B cell (primary cell): ENCODE measurements at regions not wholly inside any gene's neighbourhood (a gene's known extent, or its start where the extent isn't known, plus 50 kb on each side); places are given as distances from the start of the nearest gene placed in this dataset.

Source experiments
- ATAC-seq: fragments of 200-7000 bp; cut with Tn5 transposase; one replicate; pipeline ENCODE4 v1.10.0; 2021; ENCODE audit warnings: low read depth, mild to moderate bottlenecking, moderate number of reproducible peaks, moderate library complexity
- CTCF ChIA-PET: fragments of 350-600 bp; sonication (Branson Sonifier 250); formaldehyde crosslinking; loops from one replicate; lab custom pipeline; 2021; ENCODE audit warnings: antibody characterized with exemption, inconsistent platforms; lab: Charles Lee
- POLR2A ChIA-PET: fragments of 350-600 bp; sonication (Branson Sonifier 250); formaldehyde crosslinking; loops from one replicate; lab custom pipeline; 2021; ENCODE audit warnings: antibody characterized with exemption; lab: Charles Lee
- DNase-seq: peaks from one replicate; pipeline ENCODE4 v3.0.0; 2013
- H2AFZ ChIP-seq: 2 replicates; pipeline ENCODE4 v1.6.1; 2012; ENCODE audit warnings: mild to moderate bottlenecking, low read depth, low read length; ENCODE audit not compliant: insufficient read depth, poor library complexity, severe bottlenecking
- H3K27ac ChIP-seq, 2 donors: 1 replicate in 1 of 2; 2 replicates in 1 of 2; pipeline ENCODE4 v1.5.1; 2012 to 2013; ENCODE audit warnings: low read length in 2 of 2, mild to moderate bottlenecking in 2 of 2, moderate library complexity in 1 of 2
- H3K27me3 ChIP-seq, 4 experiments: fragments of 200-600 bp in 1 of 4; sonication (generic) in 1 of 4; replicated peaks in 1 of 4; 1 replicate in 2 of 4; 2 replicates in 2 of 4; pipeline versions ENCODE4 v1.6.1 to v1.7.0; 2013 to 2016; ENCODE audit warnings: low read length in 3 of 4, mild to moderate bottlenecking in 2 of 4, mixed read lengths in 1 of 4, moderate library complexity in 1 of 4; ENCODE audit not compliant: insufficient read depth in 4 of 4, control insufficient read depth in 3 of 4; ENCODE audit errors: control extremely low read depth in 1 of 4
- H3K36me3 ChIP-seq, 2 experiments: replicated peaks in 1 of 2; 1 replicate in 1 of 2; 2 replicates in 1 of 2; pipeline versions ENCODE4 v1.6.1 to v1.7.1; 2013; ENCODE audit warnings: low read length in 1 of 2; ENCODE audit not compliant: insufficient read depth in 2 of 2, control insufficient read depth in 1 of 2; ENCODE audit errors: control extremely low read depth in 1 of 2, extremely low read depth in 1 of 2
- H3K4me1 ChIP-seq, 2 donors: fragments of 200-600 bp in 1 of 2; sonication (generic) in 1 of 2; 1 replicate in 1 of 2; 2 replicates in 1 of 2; pipeline versions ENCODE4 v1.5.1 to v1.6.1; 2013 to 2017; ENCODE audit warnings: low read length in 2 of 2; ENCODE audit not compliant: control insufficient read depth in 2 of 2, insufficient read depth in 2 of 2
- H3K4me2 ChIP-seq: replicated peaks from 2 replicates; pipeline ENCODE3; 2012; ENCODE audit warnings: mild to moderate bottlenecking, low read depth, low read length; ENCODE audit not compliant: poor library complexity, severe bottlenecking
- H3K4me3 ChIP-seq, 5 experiments: fragments of 200-600 bp in 1 of 5; sonication (generic) in 1 of 5; 1 replicate in 3 of 5; 2 replicates in 2 of 5; pipeline versions ENCODE4 v1.5.1 to v1.7.0; 2011 to 2016; ENCODE audit warnings: low read length in 4 of 5, mild to moderate bottlenecking in 4 of 5, low read depth in 2 of 5, control low read depth in 1 of 5, moderate library complexity in 1 of 5; ENCODE audit not compliant: insufficient read depth in 1 of 5; ENCODE audit errors: control extremely low read depth in 1 of 5, extremely low read depth in 1 of 5
- H3K79me2 ChIP-seq: fragments of 200-600 bp; sonication (generic); one replicate; pipeline ENCODE4 v1.6.0; 2016; ENCODE audit warnings: low read length; ENCODE audit not compliant: control insufficient read depth, insufficient read depth
- H3K9ac ChIP-seq: fragments of 200-600 bp; sonication (generic); 2 replicates; pipeline ENCODE4 v1.6.1; 2017; ENCODE audit warnings: mild to moderate bottlenecking, low read length, moderate library complexity
- H3K9me3 ChIP-seq, 3 donors: one replicate each; pipeline versions ENCODE4 v1.6.1 to v1.7.1; 2013; ENCODE audit warnings: low read length in 2 of 3; ENCODE audit not compliant: control insufficient read depth in 2 of 3, insufficient read depth in 1 of 3; ENCODE audit errors: control extremely low read depth in 1 of 3
- H4K20me1 ChIP-seq: 2 replicates; pipeline ENCODE4 v1.6.0; 2012; ENCODE audit warnings: mild to moderate bottlenecking, low read length; ENCODE audit not compliant: insufficient read depth, control insufficient read depth, poor library complexity, severe bottlenecking
- H3K27ac Mint-ChIP-seq: one replicate; pipeline ENCODE4 v1.8.0; 2021; ENCODE audit warnings: mixed read lengths
- H3K27me3 Mint-ChIP-seq: one replicate; pipeline ENCODE4 v1.8.0; 2021; ENCODE audit warnings: mixed read lengths
- H3K4me1 Mint-ChIP-seq: one replicate; pipeline ENCODE4 v1.8.0; 2021; ENCODE audit warnings: mixed read lengths
- H3K4me3 Mint-ChIP-seq: one replicate; pipeline ENCODE4 v1.8.0; 2021; ENCODE audit warnings: mixed read lengths
- H3K9me3 Mint-ChIP-seq: one replicate; pipeline ENCODE4 v1.8.0; 2022; ENCODE audit warnings: mixed read lengths; ENCODE audit not compliant: insufficient read depth
- EZH2 ChIP-seq: IDR thresholded peaks from 2 replicates; pipeline ENCODE4 v1.6.1; 2012; ENCODE audit warnings: borderline replicate concordance, low read depth, mild to moderate bottlenecking, moderate library complexity, low read length; ENCODE audit not compliant: insufficient read depth, poor library complexity, severe bottlenecking
- intact Hi-C: fragments of 100-400 bp; cut with micrococcal nuclease; formaldehyde crosslinking; loops from one replicate; pipeline ENCODE4 v1.10.0; 2022
- TF ChIP-seq, protein P1 (sequence below): fragments of 200-600 bp; IDR thresholded peaks from one replicate; pipeline ENCODE4 v1.8.0; 2022; ENCODE audit warnings: antibody characterized with exemption, mild to moderate bottlenecking

DNA sequence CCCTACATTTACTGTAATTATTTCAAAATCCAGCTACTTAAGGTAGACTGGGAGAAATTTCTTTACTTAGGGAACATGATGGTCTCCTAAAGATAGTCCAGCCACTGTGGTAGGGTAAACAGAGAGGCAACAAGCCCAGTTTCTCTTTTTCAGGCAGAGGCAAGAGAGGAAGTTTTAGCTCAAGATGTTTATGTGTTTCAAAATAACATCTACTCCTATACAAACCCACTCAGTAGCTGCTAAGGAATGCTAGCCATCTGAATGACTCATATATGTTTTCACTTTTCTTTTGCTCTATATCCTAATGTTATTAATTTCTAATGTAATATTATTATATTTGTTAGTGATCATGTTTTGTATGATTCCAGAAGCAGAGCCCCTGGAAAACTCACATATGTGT, 856.6 kb downstream of the PLA2G4A start:
- ChIA-PET CTCF (no interaction called here), POLR2A (no interaction called here)
- H3K27ac Mint-ChIP-seq: no peak overlapping the region
- DNase-seq: no peak
- H3K27me3 Mint-ChIP-seq: no peaks in the 10 kb centered on the region
- TF ChIP-seq, protein P1, sequence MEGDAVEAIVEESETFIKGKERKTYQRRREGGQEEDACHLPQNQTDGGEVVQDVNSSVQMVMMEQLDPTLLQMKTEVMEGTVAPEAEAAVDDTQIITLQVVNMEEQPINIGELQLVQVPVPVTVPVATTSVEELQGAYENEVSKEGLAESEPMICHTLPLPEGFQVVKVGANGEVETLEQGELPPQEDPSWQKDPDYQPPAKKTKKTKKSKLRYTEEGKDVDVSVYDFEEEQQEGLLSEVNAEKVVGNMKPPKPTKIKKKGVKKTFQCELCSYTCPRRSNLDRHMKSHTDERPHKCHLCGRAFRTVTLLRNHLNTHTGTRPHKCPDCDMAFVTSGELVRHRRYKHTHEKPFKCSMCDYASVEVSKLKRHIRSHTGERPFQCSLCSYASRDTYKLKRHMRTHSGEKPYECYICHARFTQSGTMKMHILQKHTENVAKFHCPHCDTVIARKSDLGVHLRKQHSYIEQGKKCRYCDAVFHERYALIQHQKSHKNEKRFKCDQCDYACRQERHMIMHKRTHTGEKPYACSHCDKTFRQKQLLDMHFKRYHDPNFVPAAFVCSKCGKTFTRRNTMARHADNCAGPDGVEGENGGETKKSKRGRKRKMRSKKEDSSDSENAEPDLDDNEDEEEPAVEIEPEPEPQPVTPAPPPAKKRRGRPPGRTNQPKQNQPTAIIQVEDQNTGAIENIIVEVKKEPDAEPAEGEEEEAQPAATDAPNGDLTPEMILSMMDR: no peak
- TF ChIP-seq EZH2: no peak
- H3K4me3 Mint-ChIP-seq: no peak overlapping the region
- Histone ChIP-seq H4K20me1 (no peaks in the 10 kb centered on the region), H2AFZ (no peak overlapping the region), H3K4me2 (no peak overlapping the region), H3K4me1 (no peaks in the 10 kb centered on the region), H3K27ac (no peak overlapping the region), H3K9ac (no peak overlapping the region), H3K79me2 (no peaks in the 10 kb centered on the region), H3K4me3 (no peak overlapping the region), H3K36me3 (no peaks in the 10 kb centered on the region), H3K9me3 (no peaks in the 10 kb centered on the region), H3K27me3 (no peaks in the 10 kb centered on the region)
- intact Hi-C loops: no loop called here
- ATAC-seq: no peak
- no peaks in the 10 kb centered on the region for H3K9me3 Mint-ChIP-seq
- no peaks in the 10 kb centered on the region for H3K4me1 Mint-ChIP-seq

DNA sequence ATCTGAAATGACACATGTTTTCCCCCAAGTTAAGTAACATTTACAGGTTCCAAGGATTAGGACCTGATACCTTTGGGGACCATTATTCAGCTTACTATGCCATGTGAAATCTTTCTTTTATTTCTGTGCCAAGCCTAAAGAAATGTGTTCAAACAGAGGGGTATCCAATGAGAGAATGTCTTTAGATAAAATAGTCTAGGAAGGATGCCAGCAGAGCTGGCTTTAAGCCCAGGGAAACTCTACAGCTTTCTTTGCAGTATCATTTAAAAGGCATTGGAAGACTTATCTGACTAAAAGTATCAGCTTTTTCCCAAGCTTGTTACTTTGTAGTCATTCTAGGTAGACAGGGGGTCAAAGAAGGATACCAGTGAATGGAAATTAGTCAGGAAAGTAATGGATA, 860.4 kb downstream of the PLA2G4A start:
- DNase-seq (no peak), ATAC-seq (no peak)
- no peaks in the 10 kb centered on the region for H3K9me3 ChIP-seq
- H3K27me3 Mint-ChIP-seq: no peaks in the 10 kb centered on the region
- H3K27ac Mint-ChIP-seq: no peak overlapping the region
- no peaks in the 10 kb centered on the region for H3K36me3 ChIP-seq
- no peak overlapping the region for H3K4me3 ChIP-seq
- POLR2A ChIA-PET: no interaction called here
- H3K9ac ChIP-seq: no peak overlapping the region
- no peak overlapping the region for H3K27ac ChIP-seq
- CTCF ChIA-PET: no interaction called here
- H3K9me3 Mint-ChIP-seq: no peaks in the 10 kb centered on the region
- H3K79me2 ChIP-seq: no peaks in the 10 kb centered on the region
- no peaks in the 10 kb centered on the region for H3K4me1 ChIP-seq
- H4K20me1 ChIP-seq: no peaks in the 10 kb centered on the region
- no peak overlapping the region for H3K4me3 Mint-ChIP-seq
- H3K27me3 ChIP-seq: no peaks in the 10 kb centered on the region
- H3K4me1 Mint-ChIP-seq: no peaks in the 10 kb centered on the region
- H2AFZ ChIP-seq: no peak overlapping the region
- no peak overlapping the region for H3K4me2 ChIP-seq
- TF ChIP-seq EZH2: no peak
- TF ChIP-seq, protein P1: no peak
- intact Hi-C loops: no loop called here
